ENCODE measurements at regions not wholly inside any gene's neighbourhood (a gene's known extent, or its start where the extent isn't known, plus 50 kb on each side); places are given as distances from the start of the nearest gene placed in this dataset.
"Not testable (repeated sequence)": the region's sequence is repeated elsewhere in the genome, so short reads cannot be mapped to it uniquely, and the experiment has no call there.

DNA sequence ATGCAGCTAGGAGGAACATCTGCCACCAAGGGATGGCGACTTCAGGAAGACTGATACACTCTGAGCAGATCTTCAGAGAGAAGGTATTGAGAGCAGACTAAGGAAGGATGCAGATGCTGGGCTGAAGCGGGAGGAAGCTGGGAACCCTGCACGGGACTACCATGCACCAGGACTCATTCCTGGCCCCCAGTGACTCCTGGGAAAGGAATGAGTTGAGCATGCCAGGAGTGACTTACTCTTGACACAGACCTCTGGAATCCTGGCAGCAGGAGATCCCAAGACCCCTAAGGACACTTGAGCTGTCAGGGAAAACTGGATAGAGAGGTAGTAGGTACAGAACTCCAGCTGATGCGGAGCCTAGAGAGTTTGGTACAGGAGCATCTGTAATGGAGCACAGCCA, 336.1 kb downstream of the RPS29 start:
- Histone ChIP-seq H3K4me3 (no peak overlapping the region), H3K4me1 (no peaks in the 10 kb centered on the region), H3K27ac (no peak overlapping the region), H3K9me3 (no peaks in the 10 kb centered on the region), H3K36me3 (no peaks in the 10 kb centered on the region), H3K27me3 (no peaks in the 10 kb centered on the region)
- TF ChIP-seq EP300 (IDR thresholded peaks at IDR 0.05), result no peak
- TF ChIP-seq POLR2A (IDR thresholded peaks at IDR 0.05), result no peak
- TF ChIP-seq, protein P1, sequence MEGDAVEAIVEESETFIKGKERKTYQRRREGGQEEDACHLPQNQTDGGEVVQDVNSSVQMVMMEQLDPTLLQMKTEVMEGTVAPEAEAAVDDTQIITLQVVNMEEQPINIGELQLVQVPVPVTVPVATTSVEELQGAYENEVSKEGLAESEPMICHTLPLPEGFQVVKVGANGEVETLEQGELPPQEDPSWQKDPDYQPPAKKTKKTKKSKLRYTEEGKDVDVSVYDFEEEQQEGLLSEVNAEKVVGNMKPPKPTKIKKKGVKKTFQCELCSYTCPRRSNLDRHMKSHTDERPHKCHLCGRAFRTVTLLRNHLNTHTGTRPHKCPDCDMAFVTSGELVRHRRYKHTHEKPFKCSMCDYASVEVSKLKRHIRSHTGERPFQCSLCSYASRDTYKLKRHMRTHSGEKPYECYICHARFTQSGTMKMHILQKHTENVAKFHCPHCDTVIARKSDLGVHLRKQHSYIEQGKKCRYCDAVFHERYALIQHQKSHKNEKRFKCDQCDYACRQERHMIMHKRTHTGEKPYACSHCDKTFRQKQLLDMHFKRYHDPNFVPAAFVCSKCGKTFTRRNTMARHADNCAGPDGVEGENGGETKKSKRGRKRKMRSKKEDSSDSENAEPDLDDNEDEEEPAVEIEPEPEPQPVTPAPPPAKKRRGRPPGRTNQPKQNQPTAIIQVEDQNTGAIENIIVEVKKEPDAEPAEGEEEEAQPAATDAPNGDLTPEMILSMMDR (IDR thresholded peaks at IDR 0.05), result no peak
- TF ChIP-seq POLR2AphosphoS5 (IDR thresholded peaks at IDR 0.05), result no peak
- WGBS, 2 donors, result 82 to 88% methylated on average over 4 of the region's 4 CpGs
- ATAC-seq (ENCODE audit: low FRiP score in 2 of 2) (peak in 1 of 2 donors; percentile 26), DNase-seq (no peak)

DNA sequence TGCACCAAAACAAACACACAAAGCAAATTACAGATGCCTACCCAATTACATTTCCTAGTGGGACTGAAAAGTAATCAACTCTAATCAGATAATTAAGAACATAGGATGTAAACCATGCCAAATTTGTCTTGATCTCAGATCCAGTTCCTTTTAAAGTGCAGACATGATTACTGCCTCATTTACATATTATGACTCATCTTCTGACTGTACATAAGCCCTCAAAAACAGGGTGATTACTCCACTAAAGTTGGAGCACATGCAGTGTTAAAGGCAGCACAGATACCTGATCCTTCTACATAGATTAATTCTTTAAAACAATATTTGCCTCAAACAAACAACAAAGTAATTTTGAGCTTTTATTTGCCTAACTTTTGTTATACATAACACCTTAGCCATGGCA, 337.2 kb downstream of the RPS29 start:
- no peaks in the 10 kb centered on the region for H3K27me3 ChIP-seq
- no peaks in the 10 kb centered on the region for H3K36me3 ChIP-seq
- no peak overlapping the region for H3K4me3 ChIP-seq
- no peak for TF ChIP-seq POLR2AphosphoS5 (IDR thresholded peaks at IDR 0.05)
- TF ChIP-seq, protein P1 (IDR thresholded peaks at IDR 0.05), result no peak
- DNase-seq (no peak), ATAC-seq (ENCODE audit: low FRiP score in 2 of 2) (no peak)
- H3K4me1 ChIP-seq, result no peaks in the 10 kb centered on the region
- H3K27ac ChIP-seq, result no peak overlapping the region
- no peaks in the 10 kb centered on the region for H3K9me3 ChIP-seq

DNA sequence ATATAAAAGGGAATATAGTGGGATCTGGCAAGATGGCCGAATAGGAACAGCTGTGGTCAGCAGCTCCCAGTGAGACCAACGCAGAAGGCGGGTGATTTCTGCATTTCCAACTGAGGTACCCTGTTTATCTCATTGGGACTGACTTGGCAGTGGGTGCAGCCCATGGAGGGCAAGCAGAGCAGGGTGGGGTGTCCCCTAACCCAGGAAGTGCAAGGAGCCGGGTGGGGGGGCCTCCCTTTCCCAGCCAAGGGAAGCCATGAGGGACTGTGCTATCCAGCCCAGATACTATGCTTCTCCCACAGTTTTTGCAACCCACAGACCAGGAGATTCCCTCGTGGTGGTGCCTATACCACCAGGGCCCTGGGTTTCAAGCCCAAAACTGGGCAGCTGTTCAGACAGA, 342.4 kb downstream of the RPS29 start:
- not testable (repeated sequence) for ATAC-seq (ENCODE audit: low FRiP score in 2 of 2); H3K4me1 ChIP-seq; H3K27ac ChIP-seq; H3K36me3 ChIP-seq; H3K9me3 ChIP-seq; DNase-seq; H3K27me3 ChIP-seq; H3K4me3 ChIP-seq
- WGBS, 2 donors, result 82 to 87% methylated on average over 5 of the region's 5 CpGs

DNA sequence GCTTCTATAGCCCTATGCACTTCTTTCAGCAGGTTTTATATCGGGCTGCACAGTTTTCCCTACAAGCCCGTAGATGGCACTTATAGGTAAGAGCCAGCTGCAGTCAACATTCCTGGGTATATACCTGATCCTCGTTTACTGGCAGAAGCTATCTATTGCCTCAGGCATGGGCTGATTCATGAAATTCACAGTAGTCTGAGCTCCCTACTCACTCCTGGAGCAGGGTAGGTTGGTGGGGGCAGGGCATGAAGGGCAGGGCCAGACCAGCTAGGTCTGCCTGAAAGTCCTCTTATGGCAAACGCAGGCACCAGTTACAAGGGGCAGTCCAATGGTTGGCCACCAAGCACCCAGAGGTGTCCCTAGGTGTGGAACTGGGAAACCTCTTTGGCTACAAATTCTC, 345.8 kb downstream of the RPS29 start:
- 70 to 76% methylated on average over 4 of the region's 4 CpGs for WGBS, 2 donors
- Histone ChIP-seq H3K36me3 (no peaks in the 10 kb centered on the region), H3K4me1 (no peaks in the 10 kb centered on the region), H3K27ac (no peak overlapping the region), H3K27me3 (no peaks in the 10 kb centered on the region), H3K4me3 (no peak overlapping the region), H3K9me3 (peaks cover 0 to 9% (median 8%) of the 10 kb centered on the region in 4 donors)
- TF ChIP-seq EP300 (IDR thresholded peaks at IDR 0.05) (no peak), POLR2A (IDR thresholded peaks at IDR 0.05) (no peak), POLR2AphosphoS5 (IDR thresholded peaks at IDR 0.05) (no peak)
- TF ChIP-seq, protein P1 (IDR thresholded peaks at IDR 0.05), result no peak
- ATAC-seq (ENCODE audit: low FRiP score in 2 of 2) (peak in 1 of 2 donors; percentile 15), DNase-seq (no peak)

DNA sequence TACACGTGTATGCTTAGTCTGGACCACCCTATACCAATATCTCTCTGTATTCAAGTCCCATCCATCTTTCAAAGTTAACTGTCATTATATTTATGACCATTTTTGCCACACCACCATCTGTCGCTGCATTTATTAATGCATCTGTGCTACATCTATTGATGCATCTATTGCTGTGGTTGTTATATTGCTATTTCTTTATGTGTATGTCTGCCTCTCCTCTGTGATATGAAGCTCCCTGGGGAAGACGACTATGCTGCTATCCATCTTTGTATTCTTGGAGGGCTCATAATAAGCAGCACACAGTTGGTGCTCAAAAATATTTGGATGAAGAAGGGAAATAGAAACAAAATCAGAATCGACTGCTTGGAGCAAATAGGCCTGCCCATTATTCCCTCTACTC, 357.6 kb downstream of the RPS29 start:
- H3K4me3 ChIP-seq, result no peak overlapping the region
- H3K36me3 ChIP-seq, result no peaks in the 10 kb centered on the region
- no peak for TF ChIP-seq EP300 (IDR thresholded peaks at IDR 0.05)
- DNase-seq (no peak), ATAC-seq (ENCODE audit: low FRiP score in 2 of 2) (no peak)
- H3K27ac ChIP-seq, result no peak overlapping the region
- H3K27me3 ChIP-seq, result no peaks in the 10 kb centered on the region
- H3K4me1 ChIP-seq, result no peaks in the 10 kb centered on the region
- WGBS, 2 donors, result 80 to 92% methylated on average over 4 of the region's 4 CpGs
- no peaks in the 10 kb centered on the region for H3K9me3 ChIP-seq

DNA sequence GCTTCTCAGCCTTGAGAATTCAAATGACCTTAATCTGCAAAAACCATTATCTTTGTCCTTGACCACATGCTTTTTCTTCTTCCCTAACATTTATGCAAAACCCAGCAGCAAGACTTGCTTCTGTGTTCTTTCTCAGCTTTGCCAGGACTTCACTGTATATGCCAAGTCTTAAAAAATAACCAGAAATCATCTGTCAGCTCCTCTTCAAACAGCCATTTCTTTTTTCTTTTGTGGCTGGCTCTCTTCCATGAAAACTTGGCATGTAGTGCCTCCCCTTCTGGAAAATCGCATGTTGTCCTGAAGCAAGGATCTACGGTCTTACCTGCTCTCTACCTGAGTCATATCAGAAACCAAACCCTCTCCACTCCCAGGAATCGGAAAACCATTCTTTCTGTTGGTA, 364.9 kb downstream of the RPS29 start:
- Histone ChIP-seq H3K4me3 (no peak overlapping the region), H3K9me3 (no peaks in the 10 kb centered on the region), H3K27ac (no peak overlapping the region), H3K36me3 (no peaks in the 10 kb centered on the region), H3K4me1 (no peaks in the 10 kb centered on the region), H3K27me3 (no peaks in the 10 kb centered on the region)
- 65 to 82% methylated on average over 3 of the region's 3 CpGs for WGBS, 2 donors
- no peak for ATAC-seq (ENCODE audit: low FRiP score in 2 of 2)
- no peak for DNase-seq
- no peak for TF ChIP-seq POLR2A (IDR thresholded peaks at IDR 0.05)
- no peak for TF ChIP-seq POLR2AphosphoS5 (IDR thresholded peaks at IDR 0.05)
- TF ChIP-seq EP300 (IDR thresholded peaks at IDR 0.05), result no peak
- TF ChIP-seq, protein P1 (IDR thresholded peaks at IDR 0.05), result no peak

All from upper lobe of left lung (tissue), 6 donors.